ENCODE measurements at regions not wholly inside any gene's neighbourhood (a gene's known extent, or its start where the extent isn't known, plus 50 kb on each side); places are given as distances from the start of the nearest gene placed in this dataset.

GRCh38 chr5:166962461-166962860, 1329.0 kb upstream of the WWC1 start:
- no peak for DNase-seq (ENCODE audit: low read depth in 4 of 4, low spot score in 2 of 4)

DNA sequence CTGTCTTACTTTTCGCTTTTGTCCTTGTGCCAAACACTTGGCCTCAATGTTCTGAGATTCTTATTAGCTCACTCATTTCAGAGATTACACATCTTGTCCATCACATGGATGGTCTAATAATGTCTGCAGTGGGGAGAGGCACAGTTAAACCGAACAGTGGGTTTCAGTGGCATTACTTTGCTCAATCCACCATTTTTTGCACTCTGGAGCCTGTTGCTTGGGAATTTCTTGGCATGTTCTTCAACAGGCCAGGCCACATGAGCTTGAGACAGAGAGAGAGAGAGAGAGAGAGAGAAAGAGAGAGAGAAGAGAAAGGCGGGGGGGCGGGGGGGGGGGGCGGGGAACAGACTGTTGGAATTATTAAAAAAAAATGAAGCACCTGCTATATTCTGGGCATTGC, 1327.8 kb upstream of the WWC1 start:
- no peak for DNase-seq (ENCODE audit: low read depth in 4 of 4, low spot score in 2 of 4)

- no peak for DNase-seq (ENCODE audit: low read depth in 4 of 4, low spot score in 2 of 4)
These were observed 1313.5 kb upstream of the WWC1 start for GRCh38 chr5:166977911-166978422.

GRCh38 chr5:166979307-166979895, 1312.0 kb upstream of the WWC1 start:
- peak in 3 of 4 donors; percentile 3 to 47 (median 10) for DNase-seq (ENCODE audit: low read depth in 4 of 4, low spot score in 2 of 4)

- DNase-seq (ENCODE audit: low read depth in 4 of 4, low spot score in 2 of 4), result no peak
These were observed 1310.8 kb upstream of the WWC1 start for GRCh38 chr5:166980666-166981065.

DNA sequence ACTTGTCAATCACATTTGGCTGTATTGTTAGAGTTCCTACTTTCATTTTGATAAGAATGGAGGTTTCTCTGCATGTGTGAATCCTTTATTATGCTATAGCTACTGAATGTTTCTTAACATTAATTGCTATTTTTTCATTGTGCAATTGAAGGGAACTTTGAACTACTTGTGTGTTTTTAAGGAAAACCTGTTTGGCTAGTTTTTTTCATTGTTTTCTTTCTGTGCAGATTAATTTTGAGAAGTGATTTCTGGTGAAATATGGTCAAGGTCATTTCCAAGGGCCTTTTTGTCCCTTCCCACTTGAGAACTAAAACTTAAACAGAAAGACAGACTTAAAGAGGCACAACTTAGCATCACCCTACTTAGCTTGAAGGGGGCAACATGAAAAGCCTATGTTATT, 1309.2 kb upstream of the WWC1 start:
- no peak for DNase-seq (ENCODE audit: low read depth in 4 of 4, low spot score in 2 of 4)

- no peak for DNase-seq (ENCODE audit: low read depth in 4 of 4, low spot score in 2 of 4)
These were observed 1299.8 kb upstream of the WWC1 start for GRCh38 chr5:166991601-166992000.

- no peak for DNase-seq (ENCODE audit: low read depth in 4 of 4, low spot score in 2 of 4)
These were observed 1299.3 kb upstream of the WWC1 start for GRCh38 chr5:166992108-166992507.

DNA sequence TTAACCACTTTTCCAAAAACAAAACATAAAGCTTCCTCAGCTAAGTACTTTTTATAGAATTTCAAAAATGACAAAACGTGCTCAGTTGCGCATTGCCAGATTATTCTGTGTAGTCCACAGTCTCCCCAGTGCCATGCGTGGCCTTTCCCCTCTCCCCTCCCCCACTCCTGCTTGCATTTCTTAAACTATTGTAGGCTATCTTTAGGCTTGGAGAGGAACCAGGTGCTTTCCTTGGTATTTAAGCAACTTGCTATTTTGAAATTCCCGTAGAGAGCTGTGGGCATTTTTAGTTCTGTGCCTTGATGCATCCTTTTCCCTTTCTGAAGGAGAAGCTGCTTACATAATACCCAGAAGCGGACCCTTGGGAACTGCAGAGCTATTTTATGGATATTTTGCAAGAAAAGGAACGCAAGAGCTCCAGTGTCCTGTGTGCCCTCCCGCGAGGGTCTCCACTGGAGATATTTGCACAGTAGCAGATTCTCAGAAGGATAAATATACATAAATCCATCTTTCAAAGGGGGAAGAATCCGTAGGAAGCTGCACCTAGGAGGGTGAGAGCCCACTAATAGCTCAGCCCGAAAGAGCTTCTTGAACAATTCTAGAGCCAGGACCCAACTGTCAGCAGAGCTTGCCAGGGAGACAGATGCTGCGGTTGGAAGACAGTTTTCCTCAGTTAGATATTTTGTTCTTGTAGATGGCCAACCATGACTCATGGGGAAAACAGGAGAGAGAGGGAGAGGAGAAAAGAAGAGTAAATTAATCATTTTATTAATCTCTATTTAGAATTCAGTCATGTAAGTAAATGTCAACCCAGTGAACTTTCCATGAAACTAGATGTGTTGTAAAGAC, 1298.3 kb upstream of the WWC1 start:
- DNase-seq (ENCODE audit: low read depth in 4 of 4, low spot score in 2 of 4), result no peak

DNA sequence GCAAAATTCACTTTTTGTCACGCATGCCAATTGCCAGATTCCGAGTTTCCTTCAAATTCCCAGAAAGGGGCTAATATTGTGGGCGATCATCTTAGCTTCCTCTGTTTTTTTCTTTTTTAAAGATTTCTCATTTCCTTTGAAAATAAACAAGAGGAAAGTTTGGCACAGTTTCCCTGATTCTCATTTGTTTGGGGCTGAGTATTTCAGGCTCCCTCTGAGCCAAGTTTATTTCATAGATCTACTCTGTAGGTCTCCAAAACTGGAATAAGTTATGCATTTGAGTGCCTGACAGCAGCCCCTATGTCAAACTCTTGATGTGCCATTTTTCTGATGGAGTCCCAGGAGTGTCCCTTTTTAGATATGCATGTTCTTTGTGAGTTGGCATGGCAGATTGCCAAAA, 1297.2 kb upstream of the WWC1 start:
- DNase-seq (ENCODE audit: low read depth in 4 of 4, low spot score in 2 of 4), result no peak

DNA sequence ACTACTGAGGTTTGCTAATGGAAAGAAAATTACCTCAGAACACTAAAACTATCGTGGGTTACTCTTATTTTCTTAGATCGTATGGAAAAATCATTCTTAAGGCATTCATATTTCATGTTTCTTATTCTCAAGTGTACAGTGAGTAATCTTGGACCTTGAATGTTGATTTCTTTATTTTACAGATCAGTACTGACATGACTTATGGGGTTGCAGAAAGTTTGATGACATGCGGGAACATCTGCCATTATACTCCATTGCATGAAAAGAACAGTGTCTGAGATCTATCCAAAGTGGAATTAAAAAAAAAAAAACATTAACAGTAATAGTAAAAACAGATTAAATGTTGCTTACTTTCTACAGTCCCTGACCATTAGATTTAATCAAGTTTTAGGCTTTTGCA, 1290.2 kb upstream of the WWC1 start:
- DNase-seq (ENCODE audit: low read depth in 4 of 4, low spot score in 2 of 4), result no peak

GRCh38 chr5:167008705-167009104, 1282.7 kb upstream of the WWC1 start:
- DNase-seq (ENCODE audit: low read depth in 4 of 4, low spot score in 2 of 4), result no peak

DNA sequence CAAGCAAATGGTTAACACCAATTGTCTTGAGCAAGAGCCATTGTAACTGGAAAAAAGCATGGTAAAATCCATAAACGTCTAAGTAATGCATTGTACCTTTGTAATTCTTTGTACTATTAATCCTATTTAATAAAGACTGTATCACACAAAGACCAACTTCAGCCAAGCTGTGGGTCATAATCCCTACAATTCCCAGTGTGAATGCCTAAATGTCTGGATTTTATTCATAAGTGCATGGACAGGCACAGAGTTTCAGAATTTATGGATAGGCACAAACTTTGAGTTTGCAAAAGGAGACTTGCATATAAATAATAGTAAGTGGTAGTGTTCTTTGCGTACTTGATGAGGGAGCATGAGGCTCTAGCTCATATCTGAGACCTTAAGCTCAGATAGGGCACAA, 1280.2 kb upstream of the WWC1 start:
- DNase-seq (ENCODE audit: low read depth in 4 of 4, low spot score in 2 of 4), result no peak

DNA sequence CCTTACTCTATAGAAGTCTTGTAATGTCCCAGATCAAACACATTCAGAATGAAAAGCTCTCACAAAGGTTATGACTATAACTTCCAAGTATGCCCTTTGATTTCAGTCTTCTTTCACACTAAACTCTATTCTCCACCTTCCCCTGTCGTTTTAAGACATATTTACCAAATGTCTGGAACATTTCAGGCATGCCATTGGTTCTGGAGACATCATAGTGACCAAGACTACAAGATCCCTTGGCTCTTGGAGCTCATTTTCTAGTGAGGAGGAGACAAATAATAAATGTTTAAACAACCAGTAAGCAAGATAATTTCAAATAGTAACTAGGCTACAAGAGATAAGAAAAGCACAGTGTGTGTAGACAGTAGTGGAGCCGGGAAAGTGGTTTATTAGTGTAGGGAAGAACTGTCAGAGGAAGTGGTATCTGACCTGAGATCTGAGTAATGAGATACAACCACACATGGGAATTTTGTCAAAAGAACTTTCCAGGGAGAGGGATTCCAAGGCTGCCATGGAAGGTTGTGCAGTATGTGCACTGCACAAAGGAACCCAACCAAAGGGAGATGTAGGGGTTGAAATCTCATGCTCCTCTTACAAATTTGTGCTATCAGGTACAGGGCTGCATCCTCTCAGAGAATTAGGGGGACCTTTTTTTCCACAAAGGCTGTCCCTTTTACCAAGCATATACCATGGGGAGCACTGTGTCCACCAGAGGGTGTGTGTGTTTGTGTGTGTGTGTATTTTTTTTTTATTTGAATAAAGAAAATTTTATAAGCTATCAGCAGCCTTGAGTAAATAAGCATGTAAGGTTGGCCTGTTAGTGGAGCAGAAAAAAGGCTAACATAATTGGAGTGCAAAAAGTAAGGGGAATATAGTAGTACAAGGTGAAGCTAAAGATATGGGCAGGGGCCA, 1279.1 kb upstream of the WWC1 start:
- DNase-seq (ENCODE audit: low read depth in 4 of 4, low spot score in 2 of 4), result no peak

DNA sequence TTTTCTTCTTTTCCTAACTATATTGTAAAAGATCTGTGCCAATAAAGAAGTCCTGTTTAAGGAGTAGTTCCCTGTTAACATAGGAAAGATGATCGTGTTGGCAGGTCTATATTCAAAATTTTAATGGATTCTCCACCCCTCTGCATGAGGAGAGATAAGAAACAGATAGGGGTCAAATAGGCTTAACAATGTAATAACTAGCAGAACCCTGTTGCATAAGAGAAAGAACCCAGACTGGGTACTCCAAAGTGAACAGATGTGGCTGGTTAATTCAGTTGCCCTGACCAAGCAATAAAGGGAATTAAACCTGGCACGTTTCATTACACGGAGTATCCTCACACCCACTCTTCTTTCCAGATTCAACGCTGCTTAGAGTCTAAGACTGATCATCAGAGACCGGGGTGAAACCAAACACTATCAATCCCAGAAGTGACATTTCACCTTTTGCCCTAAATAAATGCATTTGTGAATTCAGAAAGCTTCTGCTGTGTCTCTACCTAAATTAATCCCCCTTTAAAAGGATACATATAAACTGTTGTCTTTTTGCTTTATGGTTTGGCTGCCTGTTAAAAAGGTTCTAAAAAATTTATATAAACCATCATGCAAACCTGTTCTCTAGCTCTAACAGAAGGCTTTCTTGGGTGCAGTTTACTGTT, 1276.9 kb upstream of the WWC1 start:
- DNase-seq (ENCODE audit: low read depth in 4 of 4, low spot score in 2 of 4), result no peak

DNA sequence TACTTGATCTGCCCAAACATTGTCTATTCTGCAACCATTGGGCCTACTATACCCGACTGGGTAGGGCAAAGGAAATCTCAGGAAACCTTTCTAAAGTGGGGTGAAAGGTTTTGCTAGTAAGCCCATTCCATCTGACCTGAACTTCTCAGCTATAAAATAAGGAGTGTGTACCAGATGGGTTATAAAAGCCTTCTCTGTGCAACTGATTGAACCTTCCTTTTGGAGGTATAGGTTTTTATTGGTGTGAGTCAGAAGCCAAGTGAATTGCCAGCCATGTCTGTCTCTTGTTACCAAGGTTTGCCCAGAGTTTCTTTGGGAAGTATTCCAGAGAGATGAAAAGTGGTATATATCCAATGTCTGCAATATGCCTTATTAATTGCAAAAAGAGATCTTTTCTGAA, 1271.0 kb upstream of the WWC1 start:
- no peak for DNase-seq (ENCODE audit: low read depth in 4 of 4, low spot score in 2 of 4)

DNA sequence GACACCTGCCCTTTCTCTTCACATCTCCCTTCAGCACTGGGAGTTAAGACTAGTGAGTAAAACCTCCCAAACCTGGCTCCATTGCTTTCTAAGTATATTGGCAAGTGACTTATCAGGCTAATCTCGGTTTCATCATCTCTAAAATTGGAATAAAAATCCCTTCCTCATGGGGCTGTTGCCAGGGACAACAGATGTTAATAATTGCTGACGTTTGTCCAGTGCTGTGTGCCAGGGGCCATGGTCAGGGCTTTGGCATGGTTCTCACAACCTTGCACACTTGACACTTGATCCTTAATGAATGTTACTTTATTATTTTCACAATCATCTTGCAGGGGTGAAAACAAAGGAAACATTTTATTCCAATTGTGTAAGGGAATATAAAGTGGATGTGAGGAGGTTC, 1262.0 kb upstream of the WWC1 start:
- DNase-seq (ENCODE audit: low read depth in 4 of 4, low spot score in 2 of 4), result no peak

DNA sequence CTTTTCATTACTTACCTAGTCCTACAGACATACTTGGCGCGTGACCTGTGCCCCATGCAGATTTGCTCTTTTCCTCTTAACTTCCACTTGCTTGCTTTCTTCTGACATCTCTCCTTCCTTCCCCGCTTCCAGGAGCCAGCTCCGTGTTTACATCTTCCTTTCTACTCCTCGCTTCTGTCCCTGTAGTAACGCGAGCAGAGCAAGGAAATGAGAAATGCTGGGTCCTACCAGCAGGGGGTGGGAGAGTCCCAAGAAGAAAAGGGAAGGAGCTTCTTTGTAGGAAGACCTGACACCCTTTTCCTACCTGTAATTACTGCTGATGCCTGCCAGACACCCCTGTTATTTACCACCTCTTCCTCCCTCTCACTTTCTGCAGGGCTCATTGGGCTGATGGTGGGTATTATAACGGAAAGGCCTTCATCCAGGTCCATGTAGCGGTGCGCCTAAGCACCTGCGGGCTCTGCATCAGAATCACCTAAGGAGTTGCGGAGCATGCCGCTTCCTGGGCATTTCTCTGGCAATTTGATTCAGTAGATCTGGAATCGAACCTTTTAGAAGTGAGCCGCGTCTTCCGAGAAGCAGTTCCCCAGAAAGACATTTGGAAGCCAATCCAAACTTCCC, 1260.8 kb upstream of the WWC1 start:
- no peak for DNase-seq (ENCODE audit: low read depth in 4 of 4, low spot score in 2 of 4)

DNA sequence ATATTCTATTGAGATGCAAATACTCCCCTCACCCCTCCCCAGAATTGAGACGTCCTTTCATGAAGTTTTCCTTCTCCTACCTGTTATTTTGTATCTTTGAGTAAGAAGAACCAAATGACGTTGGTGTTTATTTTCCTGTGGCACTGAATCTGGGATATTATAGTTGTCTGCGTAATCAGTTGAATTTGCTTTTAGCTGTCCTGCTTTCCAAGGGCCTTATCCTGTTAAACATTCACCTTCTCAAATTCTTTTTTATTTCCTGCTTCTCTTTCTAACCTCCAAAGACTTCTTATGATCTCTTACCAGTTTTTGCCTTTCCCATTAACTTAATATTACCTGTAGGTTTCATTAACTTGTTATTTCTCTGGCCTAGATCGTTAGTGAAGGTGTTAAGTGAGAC, 1254.9 kb upstream of the WWC1 start:
- DNase-seq (ENCODE audit: low read depth in 4 of 4, low spot score in 2 of 4), result no peak

- peak in 1 of 4 donors; percentile 38 for DNase-seq (ENCODE audit: low read depth in 4 of 4, low spot score in 2 of 4)
These were observed 1242.3 kb upstream of the WWC1 start for GRCh38 chr5:167049043-167049663.

All from left renal cortex interstitium (tissue), 4 donors.